ENCODE measurements at regions not wholly inside any gene's neighbourhood (a gene's known extent, or its start where the extent isn't known, plus 50 kb on each side); places are given as distances from the start of the nearest gene placed in this dataset.

- H3K9ac ChIP-seq: no peak overlapping the region
- no peaks in the 10 kb centered on the region for H3K27me3 ChIP-seq (replicated peaks; ENCODE audit: insufficient read depth)
- no peaks in the 10 kb centered on the region for H3K9me3 ChIP-seq (ENCODE audit: low read depth)
- no peak overlapping the region for H2AFZ ChIP-seq
- TF ChIP-seq EZH2phosphoT487 (IDR thresholded peaks at IDR 0.05; ENCODE audit: insufficient read depth, low read depth) (no peak), EZH2 (IDR thresholded peaks at IDR 0.05; ENCODE audit: insufficient read depth, poor library complexity, severe bottlenecking) (no peak)
- no peaks in the 10 kb centered on the region for H4K20me1 ChIP-seq (ENCODE audit: insufficient read depth)
- no peak for DNase-seq
- no peaks in the 10 kb centered on the region for H3K9me2 ChIP-seq (ENCODE audit: insufficient read depth)
- no peak overlapping the region for H3K27ac ChIP-seq
- in situ Hi-C loops (cut with MboI): no loop called here
- H3K4me2 ChIP-seq (ENCODE audit: unreplicated experiment): no peak overlapping the region
- H3K4me3 ChIP-seq: no peak overlapping the region
- H3K36me3 ChIP-seq (ENCODE audit: low read depth): no peaks in the 10 kb centered on the region
- H3F3A ChIP-seq (ENCODE audit: insufficient read depth): no peaks in the 10 kb centered on the region
- H3K79me2 ChIP-seq (ENCODE audit: insufficient read depth): no peaks in the 10 kb centered on the region
- H3K4me1 ChIP-seq (ENCODE audit: insufficient read depth): no peaks in the 10 kb centered on the region
These were observed 60.9 kb upstream of the PRL start for GRCh38 chr6:22357724-22358189.

- H3F3A ChIP-seq (ENCODE audit: insufficient read depth): no peaks in the 10 kb centered on the region
- in situ Hi-C loops (cut with MboI): no loop called here
- no peak overlapping the region for H2AFZ ChIP-seq
- DNase-seq: no peak
- H4K20me1 ChIP-seq (ENCODE audit: insufficient read depth): no peaks in the 10 kb centered on the region
- no peak overlapping the region for H3K9ac ChIP-seq
- no peaks in the 10 kb centered on the region for H3K9me3 ChIP-seq (ENCODE audit: low read depth)
- H3K9me2 ChIP-seq (ENCODE audit: insufficient read depth): no peaks in the 10 kb centered on the region
- no peak for TF ChIP-seq EZH2 (IDR thresholded peaks at IDR 0.05; ENCODE audit: insufficient read depth, poor library complexity, severe bottlenecking)
- no peak for TF ChIP-seq EZH2phosphoT487 (IDR thresholded peaks at IDR 0.05; ENCODE audit: insufficient read depth, low read depth)
- H3K27ac ChIP-seq: no peak overlapping the region
- H3K79me2 ChIP-seq (ENCODE audit: insufficient read depth): no peaks in the 10 kb centered on the region
- no peak overlapping the region for H3K4me3 ChIP-seq
- WGBS, 2 experiments (ENCODE audit: low coverage in 1 of 2, low lambda C conversion rate in 2 of 2, missing lambda C conversion rate in 2 of 2): 8 to 12% methylated on average over 5 of the region's 5 CpGs
- H3K36me3 ChIP-seq (ENCODE audit: low read depth): no peaks in the 10 kb centered on the region
- no peaks in the 10 kb centered on the region for H3K4me1 ChIP-seq (ENCODE audit: insufficient read depth)
- no peak overlapping the region for H3K4me2 ChIP-seq (ENCODE audit: unreplicated experiment)
- H3K27me3 ChIP-seq (replicated peaks; ENCODE audit: insufficient read depth): no peaks in the 10 kb centered on the region
These were observed 64.7 kb upstream of the PRL start for GRCh38 chr6:22361576-22361975.

DNA sequence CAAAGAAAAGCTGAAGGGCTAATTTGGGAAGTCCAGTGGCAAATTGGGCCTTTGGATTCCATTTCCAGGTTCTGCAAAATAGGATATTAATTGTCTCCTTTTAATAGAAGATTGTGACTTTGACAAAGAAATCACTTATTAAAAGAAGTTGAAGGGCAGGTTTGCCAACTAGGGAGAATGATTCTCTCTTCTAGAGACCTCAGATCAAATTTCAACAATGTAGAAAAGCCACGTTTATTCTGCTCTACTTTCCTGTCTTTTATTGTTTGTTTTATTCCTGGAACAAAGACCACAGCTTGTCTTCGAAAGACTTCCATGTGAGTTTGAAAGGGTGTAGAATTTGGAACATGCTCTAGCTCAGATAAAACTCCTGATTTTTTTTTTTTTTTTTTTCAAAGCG, 65.5 kb upstream of the PRL start:
- no peak overlapping the region for H2AFZ ChIP-seq
- DNase-seq: no peak
- H3K79me2 ChIP-seq (ENCODE audit: insufficient read depth): no peaks in the 10 kb centered on the region
- H3K9ac ChIP-seq: no peak overlapping the region
- H3K4me2 ChIP-seq (ENCODE audit: unreplicated experiment): no peak overlapping the region
- H3K4me1 ChIP-seq (ENCODE audit: insufficient read depth): no peaks in the 10 kb centered on the region; the same call in 1 of the 2 replicates
- no peaks in the 10 kb centered on the region for H3K36me3 ChIP-seq (ENCODE audit: low read depth)
- H3K9me3 ChIP-seq (ENCODE audit: low read depth): no peaks in the 10 kb centered on the region
- no peaks in the 10 kb centered on the region for H3K9me2 ChIP-seq (ENCODE audit: insufficient read depth)
- H3K4me3 ChIP-seq: no peak overlapping the region
- TF ChIP-seq EZH2 (IDR thresholded peaks at IDR 0.05; ENCODE audit: insufficient read depth, poor library complexity, severe bottlenecking) (no peak), EZH2phosphoT487 (IDR thresholded peaks at IDR 0.05; ENCODE audit: insufficient read depth, low read depth) (no peak)
- H3K27me3 ChIP-seq (replicated peaks; ENCODE audit: insufficient read depth): no peaks in the 10 kb centered on the region
- H3K27ac ChIP-seq: no peak overlapping the region
- in situ Hi-C loops (cut with MboI): no loop called here
- H3F3A ChIP-seq (ENCODE audit: insufficient read depth): no peaks in the 10 kb centered on the region
- 16 to 17% methylated on average over 3 of the region's 3 CpGs for WGBS, 2 experiments (ENCODE audit: low coverage in 1 of 2, low lambda C conversion rate in 2 of 2, missing lambda C conversion rate in 2 of 2)
- H4K20me1 ChIP-seq (ENCODE audit: insufficient read depth): no peaks in the 10 kb centered on the region

DNA sequence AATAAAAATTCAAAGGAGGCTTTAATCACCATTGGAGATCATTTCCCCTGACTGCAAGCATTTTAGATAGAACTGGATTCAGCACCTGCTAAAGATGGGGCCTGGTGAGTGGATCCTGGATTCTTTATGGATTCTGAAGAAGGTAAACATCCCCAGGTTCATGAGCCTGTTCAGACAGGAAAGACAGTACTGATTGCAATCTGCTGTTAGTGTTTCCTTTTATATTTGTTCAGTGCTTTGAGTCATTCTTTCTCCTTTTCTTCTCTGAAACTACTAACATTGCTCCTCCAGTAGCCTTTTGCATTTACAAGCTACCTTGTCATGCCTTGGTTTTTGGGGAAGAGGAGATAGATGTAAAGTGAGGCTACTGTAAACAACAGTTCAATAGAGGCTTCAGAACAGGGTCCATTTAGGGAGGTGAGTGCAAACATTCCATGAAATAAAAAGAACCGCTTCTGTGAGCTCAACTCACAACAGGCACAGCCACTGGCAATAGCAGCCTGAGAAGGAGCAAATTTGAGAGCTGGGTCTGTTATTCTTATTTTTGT, 66.4 kb upstream of the PRL start:
- WGBS, 2 experiments (ENCODE audit: low coverage in 1 of 2, low lambda C conversion rate in 2 of 2, missing lambda C conversion rate in 2 of 2): 72 to 100% methylated on average over 1 of the region's 1 CpG
- Histone ChIP-seq H3K9ac (no peak overlapping the region), H3K27ac (no peak overlapping the region), H3K27me3 (replicated peaks; ENCODE audit: insufficient read depth) (no peaks in the 10 kb centered on the region), H3K4me2 (ENCODE audit: unreplicated experiment) (no peak overlapping the region), H4K20me1 (ENCODE audit: insufficient read depth) (no peaks in the 10 kb centered on the region), H3K4me1 (ENCODE audit: insufficient read depth) (no peaks in the 10 kb centered on the region; the same call in 1 of the 2 replicates), H3K36me3 (ENCODE audit: low read depth) (no peaks in the 10 kb centered on the region), H3K9me2 (ENCODE audit: insufficient read depth) (no peaks in the 10 kb centered on the region), H2AFZ (no peak overlapping the region), H3K9me3 (ENCODE audit: low read depth) (no peaks in the 10 kb centered on the region), H3K79me2 (ENCODE audit: insufficient read depth) (no peaks in the 10 kb centered on the region), H3F3A (ENCODE audit: insufficient read depth) (no peaks in the 10 kb centered on the region), H3K4me3 (no peak overlapping the region)
- TF ChIP-seq EZH2phosphoT487 (IDR thresholded peaks at IDR 0.05; ENCODE audit: insufficient read depth, low read depth) (no peak), EZH2 (IDR thresholded peaks at IDR 0.05; ENCODE audit: insufficient read depth, poor library complexity, severe bottlenecking) (no peak)
- DNase-seq: no peak
- in situ Hi-C loops (cut with MboI): no loop called here

Data from GM23248 (cell line).